ENCODE measurements at regions not wholly inside any gene's neighbourhood (a gene's known extent, or its start where the extent isn't known, plus 50 kb on each side); places are given as distances from the start of the nearest gene placed in this dataset.
A peak's percentile ranks its signal among the peaks of the same experiment; 100 is the strongest.
"Not testable (repeated sequence)": the region's sequence is repeated elsewhere in the genome, so short reads cannot be mapped to it uniquely, and the experiment has no call there.

- no peak for DNase-seq (ENCODE audit: low spot score)
These were observed 272.1 kb upstream of the DAB2 start for GRCh38 chr5:39696672-39697398.

GRCh38 chr5:39691993-39692392 lies 267.2 kb upstream of the DAB2 start:
- no peak for DNase-seq (ENCODE audit: low spot score)

- no peak for DNase-seq (ENCODE audit: low spot score)
These were observed 266.4 kb upstream of the DAB2 start for GRCh38 chr5:39691136-39691535.

GRCh38 chr5:39689919-39690318 lies 265.1 kb upstream of the DAB2 start:
- DNase-seq (ENCODE audit: low spot score): no peak

- DNase-seq (ENCODE audit: low spot score): not testable (repeated sequence)
These were observed 263.1 kb upstream of the DAB2 start for GRCh38 chr5:39687924-39688323.

GRCh38 chr5:39680213-39680612 lies 255.4 kb upstream of the DAB2 start:
- no peak for DNase-seq (ENCODE audit: low spot score)

GRCh38 chr5:39678534-39678933 lies 253.8 kb upstream of the DAB2 start:
- no peak for DNase-seq (ENCODE audit: low spot score)

- DNase-seq (ENCODE audit: low spot score): no peak
These were observed 250.9 kb upstream of the DAB2 start for GRCh38 chr5:39675676-39676075.

- no peak for DNase-seq (ENCODE audit: low spot score)
These were observed 249.7 kb upstream of the DAB2 start for GRCh38 chr5:39674209-39675082.

- no peak for DNase-seq (ENCODE audit: low spot score)
These were observed 246.8 kb upstream of the DAB2 start for GRCh38 chr5:39671561-39671961.

- DNase-seq (ENCODE audit: low spot score): no peak
These were observed 246.2 kb upstream of the DAB2 start for GRCh38 chr5:39670955-39671354.

GRCh38 chr5:39670391-39670790 lies 245.6 kb upstream of the DAB2 start:
- DNase-seq (ENCODE audit: low spot score): no peak

GRCh38 chr5:39668980-39669379 lies 244.2 kb upstream of the DAB2 start:
- no peak for DNase-seq (ENCODE audit: low spot score)

GRCh38 chr5:39665328-39665727 lies 240.5 kb upstream of the DAB2 start:
- no peak for DNase-seq (ENCODE audit: low spot score)

GRCh38 chr5:39662945-39663344 lies 238.2 kb upstream of the DAB2 start:
- no peak for DNase-seq (ENCODE audit: low spot score)

GRCh38 chr5:39661026-39661779 lies 236.4 kb upstream of the DAB2 start:
- no peak for DNase-seq (ENCODE audit: low spot score)

- DNase-seq (ENCODE audit: low spot score): no peak
These were observed 235.2 kb upstream of the DAB2 start for GRCh38 chr5:39660020-39660419.

- no peak for DNase-seq (ENCODE audit: low spot score)
These were observed 234.1 kb upstream of the DAB2 start for GRCh38 chr5:39658866-39659265.

GRCh38 chr5:39657943-39658342 lies 233.2 kb upstream of the DAB2 start:
- DNase-seq (ENCODE audit: low spot score): no peak

GRCh38 chr5:39656600-39656999 lies 231.8 kb upstream of the DAB2 start:
- DNase-seq (ENCODE audit: low spot score): no peak

- DNase-seq (ENCODE audit: low spot score): no peak
These were observed 229.9 kb upstream of the DAB2 start for GRCh38 chr5:39654715-39655114.

GRCh38 chr5:39652481-39652880 lies 227.7 kb upstream of the DAB2 start:
- DNase-seq (ENCODE audit: low spot score): peak; percentile 30

- no peak for DNase-seq (ENCODE audit: low spot score)
These were observed 227.3 kb upstream of the DAB2 start for GRCh38 chr5:39652036-39652435.
